ENCODE measurements at regions not wholly inside any gene's neighbourhood (a gene's known extent, or its start where the extent isn't known, plus 50 kb on each side); places are given as distances from the start of the nearest gene placed in this dataset.
A peak's percentile ranks its signal among the peaks of the same experiment; 100 is the strongest.

GRCh38 chr14:98935921-98936320 is 336.1 kb downstream of the BCL11B start:
- DNase-seq (ENCODE audit: extremely low read depth in 1 of 11, low read depth in 9 of 11, low spot score in 4 of 11): no peak

DNA sequence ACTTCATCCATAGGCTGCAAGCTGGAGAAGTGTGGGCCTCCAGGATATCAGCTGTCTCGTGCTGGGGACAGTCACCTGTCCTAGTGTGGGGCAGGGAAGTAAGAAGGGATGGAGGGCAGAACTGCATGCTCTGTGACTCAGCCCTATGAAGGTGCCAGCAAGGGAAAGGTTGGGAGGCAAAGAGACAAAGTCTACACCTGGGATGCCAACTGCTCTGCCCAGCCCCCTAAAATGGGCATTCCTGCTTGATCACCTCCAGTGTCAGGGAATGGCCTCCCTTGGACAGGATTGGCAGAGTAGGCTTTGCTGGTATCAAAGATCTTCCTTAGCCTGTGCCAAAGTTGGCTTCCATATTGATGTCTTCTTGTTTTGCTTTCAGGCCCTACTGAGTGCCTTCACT is 335.0 kb downstream of the BCL11B start:
- no peak for DNase-seq (ENCODE audit: extremely low read depth in 1 of 11, low read depth in 9 of 11, low spot score in 4 of 11)

- no peak for DNase-seq (ENCODE audit: extremely low read depth in 1 of 11, low read depth in 9 of 11, low spot score in 4 of 11)
Observed at GRCh38 chr14:98937712-98938505, 334.1 kb downstream of the BCL11B start.

DNA sequence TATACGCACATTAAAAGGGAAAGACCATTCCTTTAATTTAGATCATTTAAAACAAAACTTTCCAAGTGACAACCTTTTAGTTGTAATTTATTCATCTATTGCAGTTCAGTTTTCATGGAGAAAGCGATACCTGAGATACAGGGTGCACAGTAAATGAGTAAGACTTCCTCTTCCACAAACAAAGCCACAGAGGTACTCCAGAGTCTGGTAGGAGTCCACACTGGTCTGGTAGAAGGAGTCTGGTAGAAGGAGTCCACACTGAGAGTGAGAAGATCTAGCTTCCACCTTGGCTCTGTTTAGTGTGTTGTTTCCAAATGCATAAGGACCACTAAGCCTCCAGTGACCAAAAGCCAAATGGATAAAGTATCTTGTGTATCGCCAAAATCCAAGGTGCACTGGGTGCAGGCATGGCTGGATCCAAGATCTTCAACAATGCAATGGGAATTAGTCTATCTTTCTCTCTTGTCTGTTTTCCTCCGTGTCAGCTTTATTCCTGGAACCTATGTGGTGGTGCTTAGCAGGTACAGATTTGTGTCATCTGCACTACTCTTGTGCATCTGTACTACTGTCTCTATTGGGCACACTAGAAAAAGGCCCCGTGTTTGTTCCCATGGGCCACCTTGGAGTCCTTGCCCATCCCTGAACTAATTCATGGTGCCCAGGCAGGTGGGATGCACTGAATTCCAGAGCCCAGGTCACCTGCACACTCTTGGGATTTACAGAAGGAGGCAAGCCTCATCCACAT is 331.1 kb downstream of the BCL11B start:
- no peak for DNase-seq (ENCODE audit: extremely low read depth in 1 of 11, low read depth in 9 of 11, low spot score in 4 of 11)

DNA sequence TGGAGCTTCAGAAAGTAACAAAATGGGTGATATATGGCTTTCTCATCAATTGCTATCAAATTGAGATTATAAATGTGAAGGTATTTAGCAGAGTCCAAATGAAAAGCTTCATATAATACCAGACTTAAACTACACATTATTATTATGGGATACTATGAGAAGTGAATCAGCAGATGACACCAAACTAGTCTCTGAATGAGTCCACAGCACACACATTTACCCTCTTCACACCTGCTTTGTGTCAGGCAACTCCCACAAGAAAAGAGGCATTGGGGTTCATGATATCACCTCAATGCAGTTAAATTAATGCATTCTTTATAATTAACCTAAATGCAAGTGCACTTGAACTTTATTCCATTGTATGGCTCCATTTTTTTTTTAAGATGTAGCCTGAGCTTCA is 330.5 kb downstream of the BCL11B start:
- DNase-seq (ENCODE audit: extremely low read depth in 1 of 11, low read depth in 9 of 11, low spot score in 4 of 11): no peak

GRCh38 chr14:98943907-98944306 is 328.1 kb downstream of the BCL11B start:
- no peak for DNase-seq (ENCODE audit: extremely low read depth in 1 of 11, low read depth in 9 of 11, low spot score in 4 of 11)

DNA sequence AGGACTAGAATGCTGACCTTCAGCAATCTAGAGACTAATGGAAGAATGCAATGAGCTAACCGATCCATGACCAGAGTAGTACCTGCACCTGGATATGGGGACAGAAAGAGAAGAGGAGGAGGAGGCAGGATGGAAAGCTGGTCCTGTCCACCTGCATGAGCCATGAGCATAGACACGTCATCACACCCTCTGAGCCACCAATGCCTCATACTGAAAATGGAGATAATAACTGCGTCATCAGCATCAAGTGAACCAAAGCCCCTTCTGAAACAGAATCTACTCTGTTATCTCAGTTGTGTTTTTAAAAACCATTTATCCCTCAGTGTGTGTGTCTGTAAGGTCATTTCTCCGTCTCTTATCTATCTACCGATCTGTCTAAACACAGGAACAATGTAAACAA is 327.0 kb downstream of the BCL11B start:
- no peak for DNase-seq (ENCODE audit: extremely low read depth in 1 of 11, low read depth in 9 of 11, low spot score in 4 of 11)

DNA sequence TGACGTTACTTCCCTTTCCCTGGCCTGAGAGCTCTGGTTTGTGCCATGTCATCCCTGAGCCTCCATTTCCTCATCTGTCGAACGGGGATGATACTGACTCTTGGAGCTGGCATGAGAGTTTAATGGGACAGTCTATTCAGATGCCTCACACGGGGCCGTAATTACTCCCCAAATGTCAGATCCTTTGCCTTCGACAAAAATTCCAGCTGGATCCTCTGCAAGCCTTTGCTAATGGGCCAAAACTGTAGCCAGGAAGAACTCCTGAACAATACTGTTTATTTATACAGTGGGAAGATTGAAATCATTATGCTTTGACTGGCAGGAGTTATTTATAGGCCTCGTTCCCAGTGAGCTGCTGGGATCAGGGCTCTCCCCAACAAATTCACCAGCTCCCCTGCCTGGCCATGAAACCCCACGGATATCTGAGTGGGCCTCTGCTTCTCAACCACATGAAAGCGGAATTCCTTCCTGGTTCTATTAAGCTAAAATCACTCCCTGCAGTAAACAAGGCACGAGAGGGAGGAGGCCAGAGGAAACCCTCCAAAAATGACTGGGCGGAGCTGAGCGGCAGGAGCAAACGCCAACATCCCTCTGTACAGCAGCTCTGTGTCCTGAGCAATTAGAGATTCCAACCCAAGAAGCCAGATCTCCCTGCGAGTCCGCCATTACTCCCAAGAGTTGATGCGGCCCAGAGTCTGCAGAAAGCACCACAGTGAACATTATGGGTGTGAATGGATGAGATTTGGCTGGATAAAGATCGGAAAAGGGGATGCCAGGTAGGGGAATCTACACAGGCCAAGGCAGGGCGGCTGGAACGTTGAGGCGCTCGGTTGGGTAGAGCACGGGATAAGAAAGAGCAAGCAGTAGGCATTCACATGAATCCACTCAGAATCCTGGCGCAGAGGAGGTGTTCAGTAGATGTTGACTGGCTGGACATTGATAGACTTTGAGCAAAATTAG is 326.1 kb downstream of the BCL11B start:
- DNase-seq (ENCODE audit: extremely low read depth in 1 of 11, low read depth in 9 of 11, low spot score in 4 of 11): no peak

DNA sequence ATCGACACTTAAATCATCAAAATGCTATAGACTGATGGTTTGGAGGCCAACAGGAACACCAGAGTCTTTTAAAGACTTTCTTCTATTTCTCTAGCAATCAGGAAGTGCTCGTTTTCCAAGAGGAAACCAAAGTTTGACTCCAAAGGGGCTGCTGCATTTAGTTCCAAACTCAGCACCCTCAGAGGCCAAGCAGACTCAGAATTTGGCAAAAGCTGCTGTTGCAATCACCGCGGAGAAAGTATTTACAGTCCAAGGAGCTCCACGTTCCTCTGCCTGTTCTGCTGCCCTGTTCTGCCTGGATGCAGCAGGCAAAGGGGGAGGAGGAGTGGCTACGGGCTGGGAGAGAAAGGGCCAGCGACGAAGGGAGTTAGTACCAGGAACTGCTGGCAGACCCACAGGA is 325.1 kb downstream of the BCL11B start:
- peak in 7 of 11 donors; percentile 6 to 38 (median 31) for DNase-seq (ENCODE audit: extremely low read depth in 1 of 11, low read depth in 9 of 11, low spot score in 4 of 11)

DNA sequence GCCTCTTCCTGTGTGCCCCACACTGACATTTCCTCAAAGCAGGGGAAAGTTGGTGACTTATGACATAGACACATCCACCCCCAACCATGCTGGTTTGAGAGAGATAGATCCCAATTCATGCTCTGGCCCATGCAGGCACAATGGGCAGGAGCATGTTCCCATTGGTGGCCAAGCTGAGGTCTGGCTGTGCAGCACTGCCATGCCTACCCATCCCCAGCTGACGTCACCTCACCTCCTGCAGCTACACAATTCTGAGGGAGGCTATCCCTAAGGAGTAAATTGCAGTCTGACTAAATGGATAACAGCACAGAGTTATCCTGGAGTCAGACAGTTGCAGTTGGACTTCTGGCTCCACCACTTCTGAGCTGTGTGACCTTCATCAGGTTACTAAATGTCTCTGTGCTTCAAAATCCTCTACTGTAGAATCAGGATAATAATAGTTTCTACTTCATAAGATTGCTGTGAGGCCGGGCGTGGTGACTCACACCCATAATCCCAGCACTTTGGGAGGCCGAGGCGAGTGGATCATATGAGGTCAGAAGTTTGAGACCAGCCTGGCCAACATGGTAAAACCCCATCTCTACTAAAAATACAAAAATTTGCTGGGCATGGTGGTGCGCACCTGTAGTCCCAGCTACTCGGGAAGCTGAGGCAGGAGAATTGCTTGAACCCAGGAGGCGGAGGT is 323.9 kb downstream of the BCL11B start:
- no peak for DNase-seq (ENCODE audit: extremely low read depth in 1 of 11, low read depth in 9 of 11, low spot score in 4 of 11)

DNA sequence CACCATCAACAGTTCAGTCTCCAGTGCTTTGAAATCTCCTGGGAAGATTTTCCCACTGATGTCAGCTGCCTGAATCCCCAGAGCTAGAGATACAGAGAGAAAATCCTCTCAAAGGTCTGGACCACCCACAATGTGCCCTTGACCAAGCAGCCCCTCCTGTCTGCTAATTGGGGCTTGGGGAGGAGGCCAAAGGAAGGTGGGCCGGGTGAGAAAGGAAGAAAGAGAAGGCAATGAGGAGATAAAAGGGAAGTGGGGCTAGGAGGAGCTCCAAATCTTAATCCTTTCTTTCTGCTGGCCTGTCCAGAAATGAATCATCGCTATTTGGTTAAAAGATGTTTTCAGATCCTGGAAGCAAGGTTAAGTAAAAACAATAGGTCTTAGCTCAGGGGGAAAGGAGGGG is 322.9 kb downstream of the BCL11B start:
- DNase-seq (ENCODE audit: extremely low read depth in 1 of 11, low read depth in 9 of 11, low spot score in 4 of 11): no peak

GRCh38 chr14:98949481-98950135 is 322.4 kb downstream of the BCL11B start:
- no peak for DNase-seq (ENCODE audit: extremely low read depth in 1 of 11, low read depth in 9 of 11, low spot score in 4 of 11)

DNA sequence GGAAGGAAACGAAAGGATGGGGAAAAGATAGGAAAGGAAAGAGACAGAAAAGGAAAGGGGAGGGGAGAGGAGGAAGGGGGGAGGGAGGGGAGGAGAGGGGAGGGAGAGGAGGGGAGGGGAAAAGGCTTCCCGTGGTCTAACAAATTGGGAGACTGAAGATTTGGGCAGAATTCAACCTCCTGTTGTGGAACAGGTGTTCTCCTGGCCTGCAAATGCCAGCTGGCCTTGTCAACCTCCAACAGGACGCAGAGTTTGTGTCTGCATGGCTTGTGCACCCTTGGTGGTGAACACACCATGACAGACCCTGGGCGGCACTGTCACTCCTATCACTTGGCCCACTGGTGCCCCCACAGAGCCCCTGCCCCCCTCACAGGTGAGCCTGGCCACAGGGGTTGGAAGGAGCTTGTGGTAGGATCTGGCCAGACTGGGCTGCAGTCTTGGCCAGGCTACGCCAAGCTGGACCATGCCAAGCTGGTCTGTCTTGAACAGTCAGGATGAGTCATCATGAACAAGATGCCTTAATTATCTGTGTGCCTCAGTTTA is 321.6 kb downstream of the BCL11B start:
- no peak for DNase-seq (ENCODE audit: extremely low read depth in 1 of 11, low read depth in 9 of 11, low spot score in 4 of 11)

GRCh38 chr14:98951031-98951430 is 321.0 kb downstream of the BCL11B start:
- DNase-seq (ENCODE audit: extremely low read depth in 1 of 11, low read depth in 9 of 11, low spot score in 4 of 11): no peak

GRCh38 chr14:98951521-98952152 is 320.4 kb downstream of the BCL11B start:
- DNase-seq (ENCODE audit: extremely low read depth in 1 of 11, low read depth in 9 of 11, low spot score in 4 of 11): no peak

DNA sequence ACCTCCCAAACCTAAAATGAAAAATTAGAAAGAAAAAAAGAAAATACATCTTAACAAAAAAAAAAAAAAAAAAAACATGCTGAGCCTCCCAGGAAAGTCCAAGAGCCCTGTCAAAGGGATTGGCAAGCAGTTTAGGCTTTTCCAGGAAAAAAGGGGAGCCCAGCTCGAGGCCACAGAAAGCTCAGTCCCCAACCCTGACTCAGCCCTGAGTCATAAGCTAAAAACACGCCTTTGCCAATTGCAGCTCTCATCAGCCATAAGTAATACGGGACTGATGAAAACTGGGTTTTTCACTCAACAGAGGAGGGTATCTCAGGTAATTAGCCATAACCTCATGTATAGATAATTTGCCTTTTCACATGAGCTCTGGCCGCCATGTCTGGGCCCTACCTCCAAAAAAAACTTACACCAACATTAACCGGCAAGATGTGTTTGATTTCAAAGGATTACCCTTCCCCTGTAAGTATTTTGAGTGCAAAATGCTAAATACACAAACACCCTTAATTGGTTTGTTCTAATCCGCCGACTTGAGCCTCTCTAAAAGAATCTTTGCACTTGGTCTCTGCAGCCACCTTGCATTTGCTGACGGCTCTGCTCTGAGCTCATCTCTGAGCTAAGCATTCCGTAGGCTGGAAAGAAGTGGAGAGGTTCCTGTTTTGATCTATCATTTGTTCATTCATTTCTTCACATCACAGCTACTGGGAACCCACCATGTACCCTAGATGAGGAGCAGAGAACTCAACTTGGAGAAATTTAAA is 319.2 kb downstream of the BCL11B start:
- DNase-seq (ENCODE audit: extremely low read depth in 1 of 11, low read depth in 9 of 11, low spot score in 4 of 11): no peak
